SH-SY5Y (cell line): ENCODE measurements at regions not wholly inside any gene's neighbourhood (a gene's known extent, or its start where the extent isn't known, plus 50 kb on each side); places are given as distances from the start of the nearest gene placed in this dataset.

Experiments used
- GATA2 ChIP-seq: IDR thresholded peaks from 2 replicates; pipeline ENCODE4 v1.6.1; 2011; ENCODE audit warnings: mild to moderate bottlenecking, low read depth, low read length
- GATA3 ChIP-seq: IDR thresholded peaks from 2 replicates; pipeline ENCODE4 v1.6.1; 2011; ENCODE audit warnings: low read depth, mild to moderate bottlenecking, low read length, moderate library complexity

DNA sequence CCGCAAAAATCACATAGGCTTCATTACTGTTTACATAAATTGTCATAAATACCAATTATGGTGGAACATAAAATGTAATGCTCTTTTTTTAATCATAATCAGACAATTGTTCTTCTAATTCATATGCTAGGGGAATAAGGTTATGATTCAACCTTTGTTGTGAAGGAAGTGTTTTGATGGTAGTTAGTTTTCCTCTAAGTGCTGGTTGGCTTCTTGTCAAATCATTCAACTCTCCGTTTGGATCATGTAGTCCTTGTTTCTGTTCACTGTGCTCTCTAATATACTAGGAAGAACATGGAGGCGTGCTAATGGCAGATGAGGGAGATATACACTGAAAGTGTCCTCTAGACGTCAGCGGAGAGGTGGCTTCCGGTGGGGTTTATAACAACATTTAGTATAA is 1938.0 kb upstream of the PIK3C3 start:
- TF ChIP-seq GATA3: no peak
- TF ChIP-seq GATA2: no peak
